Gastrocnemius medialis (tissue), 4 donors: ENCODE measurements at regions not wholly inside any gene's neighbourhood (a gene's known extent, or its start where the extent isn't known, plus 50 kb on each side); places are given as distances from the start of the nearest gene placed in this dataset.

Experiments
- ATAC-seq, 2 donors: fragments of 150-250 bp; one replicate each; pipeline ENCODE4 v1.9.1; 2016
- DNase-seq, 2 donors: peaks; one replicate each; pipeline ENCODE4 v3.0.0-alpha.2; 2019
- H3K27ac ChIP-seq, 4 donors: fragments of 200-600 bp; sonication (generic); 1 replicate in 1 of 4; 2 replicates in 3 of 4; pipeline ENCODE4 v1.5.1; 2016 to 2018; ENCODE audit warnings: mild to moderate bottlenecking in 2 of 4, moderate library complexity in 1 of 4
- H3K27me3 ChIP-seq, 3 donors: fragments of 200-600 bp; sonication (generic) in 2 of 3; 1 replicate in 1 of 3; 2 replicates in 2 of 3; pipeline versions ENCODE4 v1.5.1 to v1.6.0; 2016 to 2019; ENCODE audit warnings: mild to moderate bottlenecking in 1 of 3, moderate library complexity in 1 of 3
- H3K36me3 ChIP-seq, 2 donors: fragments of 200-600 bp; sonication (generic) in 1 of 2; one replicate each; pipeline ENCODE4 v1.5.1; 2017 to 2018
- H3K4me1 ChIP-seq, 2 donors: fragments of 200-600 bp; sonication (generic) in 1 of 2; one replicate each; pipeline ENCODE4 v1.5.1; 2016 to 2017; ENCODE audit warnings: mild to moderate bottlenecking in 2 of 2
- H3K4me3 ChIP-seq, 4 donors: fragments of 200-600 bp; sonication (generic) in 3 of 4; 1 replicate in 1 of 4; 2 replicates in 3 of 4; pipeline ENCODE4 v1.5.1; 2016 to 2019; ENCODE audit warnings: mild to moderate bottlenecking in 2 of 4
- H3K9me3 ChIP-seq, 3 donors: fragments of 200-600 bp; sonication (generic) in 2 of 3; 1 replicate in 1 of 3; 2 replicates in 2 of 3; pipeline ENCODE4 v1.5.1; 2016 to 2019
- CTCF ChIP-seq, 5 experiments: fragments of 450-650 bp in 3 of 5; fragments of 200-600 bp in 2 of 5; sonication (generic) in 2 of 5; IDR thresholded peaks in 4 of 5; conservative IDR thresholded peaks in 1 of 5; 1 replicate in 4 of 5; 2 replicates in 1 of 5; pipeline ENCODE4 v1.5.1; 2016 to 2019; ENCODE audit warnings: antibody characterized with exemption in 5 of 5, mild to moderate bottlenecking in 3 of 5, moderate library complexity in 3 of 5
- POLR2A ChIP-seq, 2 donors: fragments of 450-650 bp; IDR thresholded peaks; one replicate each; pipeline ENCODE4 v1.6.1; 2017; ENCODE audit warnings: antibody characterized with exemption in 2 of 2, mild to moderate bottlenecking in 2 of 2, moderate library complexity in 2 of 2
- in situ Hi-C, 4 donors: fragments of 200-750 bp; cut with MboI; loops; one replicate each; pipeline versions ENCODE4 v1.15.0 to v1.8.0; 2017; ENCODE audit warnings: low sequenced_read_pairs in 4 of 4
- intact Hi-C: fragments of 100-400 bp; cut with DNase I; formaldehyde crosslinking; loops from one replicate; pipeline ENCODE4 v1.15.1; 2023; ENCODE audit warnings: low total_unique reads

GRCh38 chr12:102625819-102626218, 145.5 kb upstream of the IGF1 start:
- TF ChIP-seq POLR2A (IDR thresholded peaks at IDR 0.05) (no peak), CTCF (IDR thresholded peaks at IDR 0.05 in 4 of 5, conservative IDR thresholded peaks at IDR 0.05 in 1 of 5) (no peak)
- H3K36me3 ChIP-seq: no peaks in the 10 kb centered on the region
- ATAC-seq (no peak), DNase-seq (no peak)
- in situ Hi-C loops (no loop called here), intact Hi-C loops (no loop called here)
- no peak overlapping the region for H3K4me3 ChIP-seq
- H3K9me3 ChIP-seq: no peaks in the 10 kb centered on the region
- H3K4me1 ChIP-seq: no peaks in the 10 kb centered on the region
- no peaks in the 10 kb centered on the region for H3K27me3 ChIP-seq
- no peak overlapping the region for H3K27ac ChIP-seq

GRCh38 chr12:102622618-102623017, 142.3 kb upstream of the IGF1 start:
- H3K27ac ChIP-seq: no peak overlapping the region
- TF ChIP-seq POLR2A (IDR thresholded peaks at IDR 0.05): no peak
- in situ Hi-C loops (no loop called here), intact Hi-C loops (no loop called here)
- H3K4me1 ChIP-seq: no peaks in the 10 kb centered on the region
- H3K27me3 ChIP-seq: no peaks in the 10 kb centered on the region
- no peak for DNase-seq
- H3K9me3 ChIP-seq: no peaks in the 10 kb centered on the region
- no peaks in the 10 kb centered on the region for H3K36me3 ChIP-seq
- H3K4me3 ChIP-seq: no peak overlapping the region
- no peak for ATAC-seq

GRCh38 chr12:102618197-102618877, 138.0 kb upstream of the IGF1 start:
- TF ChIP-seq CTCF (IDR thresholded peaks at IDR 0.05 in 4 of 5, conservative IDR thresholded peaks at IDR 0.05 in 1 of 5): no peak
- TF ChIP-seq POLR2A (IDR thresholded peaks at IDR 0.05): no peak
- intact Hi-C loops: no loop called here
- Histone ChIP-seq H3K27me3 (no peaks in the 10 kb centered on the region), H3K4me3 (no peak overlapping the region), H3K4me1 (no peaks in the 10 kb centered on the region), H3K36me3 (no peaks in the 10 kb centered on the region), H3K9me3 (no peaks in the 10 kb centered on the region), H3K27ac (no peak overlapping the region)
- ATAC-seq (peak; percentile 46 to 69), DNase-seq (peak; percentile 24 to 46)
- in situ Hi-C loops: no loop called here

GRCh38 chr12:102616692-102617091, 136.3 kb upstream of the IGF1 start:
- no peaks in the 10 kb centered on the region for H3K4me1 ChIP-seq
- H3K27me3 ChIP-seq: no peaks in the 10 kb centered on the region
- intact Hi-C loops (no loop called here), in situ Hi-C loops (no loop called here)
- H3K27ac ChIP-seq: no peak overlapping the region
- no peak overlapping the region for H3K4me3 ChIP-seq
- DNase-seq (no peak), ATAC-seq (no peak)
- no peaks in the 10 kb centered on the region for H3K9me3 ChIP-seq
- TF ChIP-seq CTCF (IDR thresholded peaks at IDR 0.05 in 4 of 5, conservative IDR thresholded peaks at IDR 0.05 in 1 of 5) (no peak), POLR2A (IDR thresholded peaks at IDR 0.05) (no peak)
- H3K36me3 ChIP-seq: no peaks in the 10 kb centered on the region

GRCh38 chr12:102611995-102612394, 131.6 kb upstream of the IGF1 start:
- no peak for ATAC-seq
- no peak overlapping the region for H3K27ac ChIP-seq
- H3K4me1 ChIP-seq: no peaks in the 10 kb centered on the region
- H3K27me3 ChIP-seq: no peaks in the 10 kb centered on the region
- DNase-seq: no peak
- no peak overlapping the region for H3K4me3 ChIP-seq
- H3K9me3 ChIP-seq: no peaks in the 10 kb centered on the region
- no peak for TF ChIP-seq POLR2A (IDR thresholded peaks at IDR 0.05)
- TF ChIP-seq CTCF (IDR thresholded peaks at IDR 0.05 in 4 of 5, conservative IDR thresholded peaks at IDR 0.05 in 1 of 5): no peak
- intact Hi-C loops: no loop called here
- H3K36me3 ChIP-seq: no peaks in the 10 kb centered on the region
- in situ Hi-C loops: no loop called here
